Pancreas (tissue), 10 donors: ENCODE measurements at regions not wholly inside any gene's neighbourhood (a gene's known extent, or its start where the extent isn't known, plus 50 kb on each side); places are given as distances from the start of the nearest gene placed in this dataset.
"Not testable (repeated sequence)": the region's sequence is repeated elsewhere in the genome, so short reads cannot be mapped to it uniquely, and the experiment has no call there.

ENCODE experiments used
- ATAC-seq, 4 donors: fragments of 200-7000 bp; cut with Tn5 transposase; one replicate each; pipeline versions ENCODE4 v1.8.0 to v1.9.1; 2020; ENCODE audit warnings: mild to moderate bottlenecking in 4 of 4, moderate library complexity in 4 of 4
- DNase-seq, 6 donors: peaks; one replicate each; pipeline ENCODE4 v3.0.0-alpha.2; 2020
- FAIRE-seq: peaks from 2 replicates; lab custom pipeline; 2012; peaks lifted over from hg19 to GRCh38; lab: Jason Lieb, UNC
- H3K27ac ChIP-seq, 4 donors: fragments of 200-600 bp; sonication (generic); 1 replicate in 3 of 4; 2 replicates in 1 of 4; pipeline versions ENCODE4 v1.5.0 to v1.8.0; 2020
- H3K27me3 ChIP-seq, 4 donors: fragments of 200-600 bp; one replicate each; pipeline ENCODE4 v1.8.0; 2021
- H3K36me3 ChIP-seq, 3 donors: fragments of 200-600 bp; sonication (generic) in 1 of 3; one replicate each; pipeline versions ENCODE4 v1.5.0 to v1.8.0; 2020 to 2021
- H3K4me1 ChIP-seq, 3 donors: fragments of 200-600 bp; one replicate each; pipeline ENCODE4 v1.8.0; 2021
- H3K4me3 ChIP-seq, 4 donors: fragments of 200-600 bp; sonication (generic) in 2 of 4; one replicate each; pipeline versions ENCODE4 v1.5.0 to v1.8.0; 2020 to 2021
- H3K9me3 ChIP-seq, 4 donors: fragments of 200-600 bp; one replicate each; pipeline ENCODE4 v1.8.0; 2021
- WGBS, 2 donors: extraction: QIAGEN DNeasy Blood & Tissue Kit; methylation state at CpG; one replicate each; pipeline ENCODE4 v1.1.7; 2013; 5-methylcytosine and 5-hydroxymethylcytosine counted together
- intact Hi-C, 3 donors: fragments of 100-400 bp; cut with DNase I; formaldehyde crosslinking; loops; one replicate each; pipeline versions ENCODE4 v1.11.1 to v1.14.2; 2022
- TF ChIP-seq, protein P1 (sequence below), 4 donors: fragments of 200-600 bp; sonication (generic) in 3 of 4; IDR thresholded peaks; one replicate each; pipeline versions ENCODE4 v1.5.0 to v1.8.0; 2021; ENCODE audit warnings: antibody characterized with exemption in 4 of 4
- donor health status: healthy with polysubstance abuse.
- donor health status: DM: no; HTN: no; CAD: no; lungs with moderate emphysema.
- donor health status: DM: no; HTN: no; CAD: no.
- donor health status: control.
- donor health status: control.
- donor health status: Bipolar disorder and iron deficiency.
- donor health status: DM: yes; HTN: yes; CAD: no.
- donor health status: DM: no; HTN: no; CAD: no.
- donor health status: DM: no; HTN: no; CAD: no.
- donor health status: DM: yes; HTN: yes; CAD: no.

DNA sequence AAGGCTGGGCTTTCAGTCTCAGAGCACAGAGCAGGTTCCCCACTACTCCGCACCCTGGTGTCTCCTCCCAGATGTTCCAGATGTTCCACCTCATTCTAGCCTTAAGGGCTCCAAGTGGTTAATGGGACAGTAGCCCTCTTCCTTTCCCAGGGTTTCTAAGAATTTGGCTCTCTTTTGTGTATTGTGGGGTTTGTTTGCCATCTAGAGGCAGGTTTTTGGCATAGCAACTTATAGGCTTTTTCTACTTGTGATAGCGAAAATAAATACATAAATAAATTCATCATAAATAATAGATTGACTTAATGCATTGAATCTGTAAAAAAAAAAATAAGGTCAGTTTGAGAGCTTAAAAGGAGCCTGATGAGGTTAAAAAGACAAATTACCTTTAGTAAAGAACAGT is 86.1 kb upstream of the XKR3 start:
- H3K4me3 ChIP-seq, H3K36me3 ChIP-seq, H3K4me1 ChIP-seq, intact Hi-C loops, H3K27me3 ChIP-seq, ATAC-seq, FAIRE-seq, H3K27ac ChIP-seq, H3K9me3 ChIP-seq, DNase-seq: not testable (repeated sequence)
- WGBS, 2 donors: 10 to 31% methylated on average over 2 of the region's 2 CpGs
- TF ChIP-seq, protein P1, sequence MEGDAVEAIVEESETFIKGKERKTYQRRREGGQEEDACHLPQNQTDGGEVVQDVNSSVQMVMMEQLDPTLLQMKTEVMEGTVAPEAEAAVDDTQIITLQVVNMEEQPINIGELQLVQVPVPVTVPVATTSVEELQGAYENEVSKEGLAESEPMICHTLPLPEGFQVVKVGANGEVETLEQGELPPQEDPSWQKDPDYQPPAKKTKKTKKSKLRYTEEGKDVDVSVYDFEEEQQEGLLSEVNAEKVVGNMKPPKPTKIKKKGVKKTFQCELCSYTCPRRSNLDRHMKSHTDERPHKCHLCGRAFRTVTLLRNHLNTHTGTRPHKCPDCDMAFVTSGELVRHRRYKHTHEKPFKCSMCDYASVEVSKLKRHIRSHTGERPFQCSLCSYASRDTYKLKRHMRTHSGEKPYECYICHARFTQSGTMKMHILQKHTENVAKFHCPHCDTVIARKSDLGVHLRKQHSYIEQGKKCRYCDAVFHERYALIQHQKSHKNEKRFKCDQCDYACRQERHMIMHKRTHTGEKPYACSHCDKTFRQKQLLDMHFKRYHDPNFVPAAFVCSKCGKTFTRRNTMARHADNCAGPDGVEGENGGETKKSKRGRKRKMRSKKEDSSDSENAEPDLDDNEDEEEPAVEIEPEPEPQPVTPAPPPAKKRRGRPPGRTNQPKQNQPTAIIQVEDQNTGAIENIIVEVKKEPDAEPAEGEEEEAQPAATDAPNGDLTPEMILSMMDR (IDR thresholded peaks at IDR 0.05): peak in 2 of 4 donors; percentile 9 to 18

DNA sequence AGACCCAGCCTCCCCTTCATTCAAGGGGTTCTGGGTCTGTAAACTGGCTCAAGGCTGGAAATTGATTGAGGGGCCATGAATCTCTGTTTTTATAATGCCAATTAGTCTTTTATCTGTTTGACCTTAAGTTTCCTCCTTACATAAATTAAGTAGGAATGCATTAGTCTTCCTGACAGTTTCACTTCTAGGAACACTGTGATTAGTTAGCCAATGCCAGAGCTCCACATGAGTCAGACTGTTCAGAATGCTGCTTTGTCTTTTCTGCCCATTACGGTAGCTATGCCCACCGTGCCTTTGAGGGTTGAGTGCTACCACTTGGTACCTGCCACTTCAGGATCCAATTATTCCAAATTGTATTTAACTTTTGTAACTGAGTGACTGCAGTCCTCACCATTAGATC is 76.8 kb upstream of the XKR3 start:
- H3K36me3 ChIP-seq, intact Hi-C loops, DNase-seq, FAIRE-seq, H3K27me3 ChIP-seq, H3K4me1 ChIP-seq, H3K27ac ChIP-seq, H3K4me3 ChIP-seq, ATAC-seq, H3K9me3 ChIP-seq: not testable (repeated sequence)
- 40 to 59% methylated on average over 2 of the region's 2 CpGs for WGBS, 2 donors

DNA sequence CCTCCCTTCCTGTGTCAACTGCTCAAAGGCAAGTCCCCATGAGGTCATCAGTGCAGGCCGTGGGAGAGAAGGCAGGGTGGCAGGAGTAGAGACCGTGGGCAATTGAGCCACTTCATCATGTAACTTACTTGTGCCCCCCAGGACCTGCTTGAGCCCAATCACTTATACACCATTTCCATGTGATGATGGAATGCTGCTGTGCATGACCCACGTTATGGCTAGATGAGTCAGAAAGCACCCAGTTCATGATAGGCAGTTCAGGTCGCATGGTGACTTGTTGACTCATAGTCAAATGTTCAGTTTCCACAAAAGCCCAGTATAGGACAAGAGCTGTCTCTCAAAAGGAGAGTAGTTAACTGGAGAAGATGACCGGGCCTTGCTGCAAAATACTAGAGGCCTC is 76.4 kb upstream of the XKR3 start:
- DNase-seq, H3K27me3 ChIP-seq, H3K9me3 ChIP-seq, H3K27ac ChIP-seq, intact Hi-C loops, H3K4me3 ChIP-seq, H3K4me1 ChIP-seq, FAIRE-seq, H3K36me3 ChIP-seq, ATAC-seq: not testable (repeated sequence)
- 47 to 56% methylated on average over 4 of the region's 5 CpGs for WGBS, 2 donors

DNA sequence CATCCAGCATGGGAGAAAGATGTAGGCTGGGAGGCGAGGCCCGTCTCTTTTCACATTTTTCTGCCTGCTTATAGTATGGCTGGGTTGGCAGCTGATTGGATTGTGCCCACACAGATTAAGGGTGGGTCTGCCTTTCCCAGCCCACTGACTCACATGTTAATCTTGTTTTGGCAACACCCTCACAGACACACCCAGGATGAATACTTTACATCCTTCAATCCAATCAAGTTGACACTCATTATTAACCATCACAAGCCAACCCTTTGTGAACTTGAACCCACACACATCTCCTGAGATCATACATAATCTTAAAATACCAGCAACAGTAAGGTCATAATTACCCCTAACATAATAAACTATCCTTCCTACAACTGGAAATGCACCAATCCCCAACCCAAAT is 74.1 kb upstream of the XKR3 start:
- ATAC-seq, H3K36me3 ChIP-seq, FAIRE-seq, H3K27ac ChIP-seq, H3K4me3 ChIP-seq, H3K9me3 ChIP-seq, DNase-seq, H3K4me1 ChIP-seq, H3K27me3 ChIP-seq, intact Hi-C loops: not testable (repeated sequence)
- WGBS, 2 donors: 70 to 84% methylated on average over 2 of the region's 2 CpGs

DNA sequence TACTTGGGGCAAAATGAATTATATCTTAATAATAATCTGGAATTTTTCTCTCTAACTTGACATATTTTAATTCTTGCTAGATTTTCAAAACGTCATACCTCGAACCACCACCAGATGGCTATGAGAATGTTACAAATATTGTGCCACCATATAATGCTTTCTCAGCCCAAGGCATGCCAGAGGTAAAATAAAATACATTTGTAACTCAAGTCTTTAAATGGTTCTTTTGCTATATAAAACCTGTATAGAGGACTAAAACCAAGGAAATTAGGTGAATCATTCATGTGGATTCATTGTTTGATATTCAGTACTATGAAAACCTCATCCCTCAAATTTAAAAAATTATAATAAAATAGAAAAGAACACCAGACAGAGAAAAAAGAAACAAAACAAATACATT is 72.2 kb upstream of the XKR3 start:
- DNase-seq, H3K9me3 ChIP-seq, ATAC-seq, H3K4me3 ChIP-seq, FAIRE-seq, intact Hi-C loops, H3K27ac ChIP-seq, H3K4me1 ChIP-seq, H3K27me3 ChIP-seq, H3K36me3 ChIP-seq: not testable (repeated sequence)
- WGBS, 2 donors: 0% methylated on average over 2 of the region's 2 CpGs; no CpG with 5 or more reads in 1 of the 2 donors

DNA sequence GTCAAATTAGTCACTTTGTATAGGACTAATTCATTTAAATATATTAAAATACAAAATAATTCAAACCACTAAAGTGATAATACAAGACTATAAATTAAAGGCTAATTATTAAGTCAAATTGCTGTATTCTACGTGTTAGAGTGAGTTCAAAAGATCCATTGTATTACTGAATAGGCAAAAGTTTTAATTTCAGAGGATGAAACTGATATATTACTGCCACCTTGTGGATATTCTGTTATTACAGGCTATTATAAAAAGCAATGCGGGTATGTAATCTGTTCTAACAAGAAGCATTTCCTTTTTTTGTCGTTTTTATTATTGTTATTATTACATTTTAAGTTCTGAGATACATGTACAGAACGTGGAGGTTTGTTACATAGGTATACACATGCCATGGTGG is 66.7 kb upstream of the XKR3 start:
- DNase-seq, H3K36me3 ChIP-seq, H3K27me3 ChIP-seq, H3K4me1 ChIP-seq, intact Hi-C loops, H3K9me3 ChIP-seq, ATAC-seq, H3K4me3 ChIP-seq, H3K27ac ChIP-seq: not testable (repeated sequence)
- TF ChIP-seq, protein P1 (IDR thresholded peaks at IDR 0.05): peak in 2 of 4 donors; percentile 28 to 31
- FAIRE-seq: peak; percentile 96
- WGBS, 2 donors: 1% methylated on average over 3 of the region's 4 CpGs

DNA sequence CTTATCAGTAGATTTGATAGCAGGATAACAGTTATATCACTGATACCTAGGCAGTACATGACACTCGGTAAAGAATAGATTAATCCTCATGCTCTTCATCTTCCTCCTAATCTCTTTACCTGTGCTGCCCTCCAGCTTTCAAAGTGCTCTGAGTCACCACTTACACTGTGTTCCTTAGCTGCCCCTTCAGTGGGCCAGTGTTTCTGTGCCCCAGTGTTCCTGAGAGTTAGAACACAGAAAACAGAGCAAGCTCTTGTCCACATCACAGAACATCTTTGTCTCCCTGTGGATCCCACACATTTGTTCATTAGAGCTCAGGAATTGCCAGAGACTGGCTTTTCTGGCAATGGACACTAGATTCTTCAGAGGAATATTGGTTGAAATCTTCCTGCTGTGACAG is 51.1 kb upstream of the XKR3 start:
- ATAC-seq, H3K27ac ChIP-seq, H3K4me1 ChIP-seq, DNase-seq, H3K4me3 ChIP-seq, H3K9me3 ChIP-seq, intact Hi-C loops, FAIRE-seq, H3K36me3 ChIP-seq, H3K27me3 ChIP-seq: not testable (repeated sequence)
- 68 to 75% methylated on average over 1 of the region's 1 CpG for WGBS, 2 donors
